ENCODE measurements at regions not wholly inside any gene's neighbourhood (a gene's known extent, or its start where the extent isn't known, plus 50 kb on each side); places are given as distances from the start of the nearest gene placed in this dataset.

DNA sequence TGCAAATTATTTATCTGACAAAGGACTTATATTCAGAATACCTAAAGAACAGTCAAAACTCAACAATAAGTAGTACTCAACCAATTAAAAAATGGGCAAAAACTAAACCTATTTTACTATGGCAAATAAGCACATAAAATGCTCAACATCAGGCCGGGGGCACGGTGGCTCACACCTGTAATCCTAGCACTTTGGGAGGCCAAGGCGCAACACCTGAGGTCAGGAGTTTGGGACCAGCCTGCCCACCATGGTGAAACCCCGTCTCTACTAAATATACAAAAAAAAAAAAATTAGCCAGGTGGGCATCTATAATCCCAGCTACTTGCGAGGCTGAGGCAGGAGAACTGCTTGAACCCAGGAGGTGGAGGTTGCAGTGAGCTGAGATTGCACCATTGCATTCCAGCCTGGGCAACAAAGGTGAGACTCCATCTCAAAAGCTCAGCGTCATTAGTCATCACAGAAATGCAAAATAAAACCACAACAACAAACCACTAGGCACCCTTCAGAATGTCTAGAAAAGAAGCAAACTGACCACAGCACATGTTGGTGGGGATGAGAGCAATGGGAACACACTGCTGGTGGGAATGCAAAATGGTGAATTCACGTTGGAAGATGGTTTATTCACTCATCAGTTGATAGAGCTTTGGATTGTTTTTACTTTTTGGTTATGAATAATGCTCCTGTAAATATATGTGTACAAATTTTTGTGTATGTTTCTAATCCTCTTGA is 180.6 kb upstream of the SOX1 start:
- TF ChIP-seq, protein P1, sequence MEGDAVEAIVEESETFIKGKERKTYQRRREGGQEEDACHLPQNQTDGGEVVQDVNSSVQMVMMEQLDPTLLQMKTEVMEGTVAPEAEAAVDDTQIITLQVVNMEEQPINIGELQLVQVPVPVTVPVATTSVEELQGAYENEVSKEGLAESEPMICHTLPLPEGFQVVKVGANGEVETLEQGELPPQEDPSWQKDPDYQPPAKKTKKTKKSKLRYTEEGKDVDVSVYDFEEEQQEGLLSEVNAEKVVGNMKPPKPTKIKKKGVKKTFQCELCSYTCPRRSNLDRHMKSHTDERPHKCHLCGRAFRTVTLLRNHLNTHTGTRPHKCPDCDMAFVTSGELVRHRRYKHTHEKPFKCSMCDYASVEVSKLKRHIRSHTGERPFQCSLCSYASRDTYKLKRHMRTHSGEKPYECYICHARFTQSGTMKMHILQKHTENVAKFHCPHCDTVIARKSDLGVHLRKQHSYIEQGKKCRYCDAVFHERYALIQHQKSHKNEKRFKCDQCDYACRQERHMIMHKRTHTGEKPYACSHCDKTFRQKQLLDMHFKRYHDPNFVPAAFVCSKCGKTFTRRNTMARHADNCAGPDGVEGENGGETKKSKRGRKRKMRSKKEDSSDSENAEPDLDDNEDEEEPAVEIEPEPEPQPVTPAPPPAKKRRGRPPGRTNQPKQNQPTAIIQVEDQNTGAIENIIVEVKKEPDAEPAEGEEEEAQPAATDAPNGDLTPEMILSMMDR (conservative IDR thresholded peaks at IDR 0.05 in 1 of 2, IDR thresholded peaks at IDR 0.05 in 1 of 2; ENCODE audit: extremely low read depth in 1 of 2, insufficient read depth in 1 of 2, low read depth in 1 of 2, low read length in 2 of 2), result no peak
- no peak for TF ChIP-seq EZH2 (IDR thresholded peaks at IDR 0.05; ENCODE audit: borderline replicate concordance, low read length)

All from mammary epithelial cell (primary cell).